ENCODE measurements at regions not wholly inside any gene's neighbourhood (a gene's known extent, or its start where the extent isn't known, plus 50 kb on each side); places are given as distances from the start of the nearest gene placed in this dataset.
A peak's percentile ranks its signal among the peaks of the same experiment; 100 is the strongest.
"Not testable (repeated sequence)": the region's sequence is repeated elsewhere in the genome, so short reads cannot be mapped to it uniquely, and the experiment has no call there.

DNA sequence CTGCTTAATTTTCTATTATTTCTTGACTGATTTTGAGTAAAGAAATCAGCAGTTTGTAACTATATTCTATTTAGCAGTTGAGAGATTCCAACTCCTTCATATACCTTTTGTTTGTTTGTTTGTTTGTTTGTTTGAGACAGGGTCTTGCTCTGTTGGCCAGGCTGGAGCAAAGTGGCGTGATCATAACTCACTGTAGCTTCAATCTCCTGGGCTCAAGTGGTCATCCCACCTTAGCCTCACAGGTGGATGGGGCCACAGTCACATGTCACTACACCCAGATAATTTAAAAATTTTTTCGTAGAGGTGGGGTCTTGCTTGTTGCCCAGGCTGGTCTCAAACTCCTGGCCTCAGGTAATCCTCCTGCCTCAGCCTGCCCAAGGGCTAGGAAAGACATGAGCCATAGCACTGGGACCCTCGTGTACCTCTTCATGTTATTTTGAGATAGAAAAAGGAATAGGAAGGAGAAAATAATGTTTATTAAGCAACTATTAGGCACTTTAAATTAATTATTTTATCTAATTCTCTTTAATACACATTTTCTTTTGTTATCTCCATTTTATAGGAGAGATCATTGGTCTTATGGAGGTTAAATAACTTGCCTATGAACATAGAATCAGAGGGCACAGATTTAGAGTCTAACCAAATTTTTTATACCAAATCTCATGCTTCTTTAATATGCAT is 133.0 kb downstream of the ZNF608 start:
- no peak for TF ChIP-seq CTCF (IDR thresholded peaks at IDR 0.05 in 4 of 5, conservative IDR thresholded peaks at IDR 0.05 in 1 of 5)
- TF ChIP-seq POLR2A (IDR thresholded peaks at IDR 0.05) = no peak
- Histone ChIP-seq H3K27ac (no peak overlapping the region), H3K27me3 (no peaks in the 10 kb centered on the region), H3K36me3 (no peaks in the 10 kb centered on the region), H3K9me3 (no peaks in the 10 kb centered on the region), H3K4me1 (no peaks in the 10 kb centered on the region), H3K4me3 (no peak overlapping the region)
- DNase-seq (no peak), ATAC-seq (no peak)
- in situ Hi-C loops (cut with MboI; ENCODE audit: low sequenced_read_pairs in 4 of 4) = no loop called here
- intact Hi-C loops (cut with DNase I; ENCODE audit: low total_unique reads) = no loop called here

DNA sequence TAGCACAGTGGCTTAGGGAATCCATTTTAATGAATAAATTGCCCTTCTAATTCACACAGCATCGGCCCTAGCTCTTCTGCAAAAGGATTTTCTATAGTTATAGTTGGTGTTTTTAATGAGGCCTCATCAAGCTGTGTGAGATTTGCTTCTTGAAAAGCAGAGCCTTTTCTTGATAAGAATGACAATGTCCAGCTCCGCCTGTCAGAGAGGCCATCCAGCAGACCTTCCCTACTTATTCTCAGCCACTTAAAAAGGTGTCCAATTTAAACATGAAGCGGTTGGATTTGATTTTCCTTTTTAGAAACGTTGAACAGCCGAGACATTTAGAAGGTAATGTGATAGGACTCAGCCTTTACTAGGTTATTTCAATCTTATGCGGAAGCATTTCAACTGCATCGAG is 134.4 kb downstream of the ZNF608 start:
- DNase-seq (no peak), ATAC-seq (no peak)
- H3K27ac ChIP-seq = no peak overlapping the region
- TF ChIP-seq CTCF (IDR thresholded peaks at IDR 0.05 in 4 of 5, conservative IDR thresholded peaks at IDR 0.05 in 1 of 5) (no peak), POLR2A (IDR thresholded peaks at IDR 0.05) (no peak)
- H3K36me3 ChIP-seq = no peaks in the 10 kb centered on the region
- H3K27me3 ChIP-seq = no peaks in the 10 kb centered on the region
- H3K4me1 ChIP-seq = no peaks in the 10 kb centered on the region
- no peaks in the 10 kb centered on the region for H3K9me3 ChIP-seq
- in situ Hi-C loops (cut with MboI; ENCODE audit: low sequenced_read_pairs in 4 of 4) (no loop called here), intact Hi-C loops (cut with DNase I; ENCODE audit: low total_unique reads) (no loop called here)
- no peak overlapping the region for H3K4me3 ChIP-seq

DNA sequence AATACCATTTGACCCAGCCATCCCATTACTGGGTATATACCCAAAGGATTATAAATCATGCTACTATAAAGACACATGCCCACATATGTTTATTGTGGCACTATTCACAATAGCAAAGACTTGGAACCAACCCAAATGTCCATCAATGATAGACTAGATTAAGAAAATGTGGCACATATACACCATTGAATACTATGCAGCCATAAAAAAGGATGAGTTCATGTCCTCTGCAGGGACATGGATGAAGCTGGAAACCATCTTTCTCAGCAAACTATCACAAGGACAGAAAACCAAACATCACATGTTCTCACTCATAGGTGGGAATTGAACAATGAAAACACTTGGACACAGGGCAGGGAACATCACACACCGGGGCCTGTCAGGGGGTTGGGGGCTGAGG is 135.2 kb downstream of the ZNF608 start:
- DNase-seq; H3K9me3 ChIP-seq; in situ Hi-C loops (cut with MboI; ENCODE audit: low sequenced_read_pairs in 4 of 4); H3K27ac ChIP-seq; H3K36me3 ChIP-seq; intact Hi-C loops (cut with DNase I; ENCODE audit: low total_unique reads); ATAC-seq; H3K27me3 ChIP-seq; H3K4me3 ChIP-seq; H3K4me1 ChIP-seq: not testable (repeated sequence)

- H3K27me3 ChIP-seq; H3K36me3 ChIP-seq; ATAC-seq; H3K27ac ChIP-seq; H3K9me3 ChIP-seq; DNase-seq; intact Hi-C loops (cut with DNase I; ENCODE audit: low total_unique reads); H3K4me3 ChIP-seq; in situ Hi-C loops (cut with MboI; ENCODE audit: low sequenced_read_pairs in 4 of 4): not testable (repeated sequence)
- H3K4me1 ChIP-seq = peaks cover 13 to 20% of the 10 kb centered on the region in 2 donors
Observed at GRCh38 chr5:124609685-124610084, 136.8 kb downstream of the ZNF608 start.

DNA sequence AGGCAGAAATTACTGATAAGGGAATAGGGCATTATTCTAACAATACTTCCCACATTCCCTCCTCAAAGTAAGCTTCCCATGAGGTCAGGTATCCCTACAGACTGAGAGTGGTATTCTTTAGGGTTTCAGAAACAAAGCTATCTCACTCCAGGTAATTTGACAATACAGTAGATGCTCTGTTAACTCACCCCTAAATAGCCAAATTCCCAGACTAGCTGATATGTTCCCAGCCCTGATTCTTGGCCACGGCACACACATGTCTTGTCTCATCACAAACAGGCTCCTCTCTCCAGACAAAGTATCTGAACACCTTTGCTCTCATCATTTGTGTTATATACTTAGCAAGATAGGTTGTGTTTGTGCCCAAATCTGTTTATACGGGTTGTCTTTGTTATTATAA is 139.9 kb downstream of the ZNF608 start:
- peaks cover 19 to 26% of the 10 kb centered on the region in 2 donors for H3K4me1 ChIP-seq
- no peaks in the 10 kb centered on the region for H3K36me3 ChIP-seq
- no peaks in the 10 kb centered on the region for H3K27me3 ChIP-seq
- no peak overlapping the region for H3K27ac ChIP-seq
- ATAC-seq (no peak), DNase-seq (no peak)
- H3K4me3 ChIP-seq = no peak overlapping the region
- no peak for TF ChIP-seq CTCF (IDR thresholded peaks at IDR 0.05 in 4 of 5, conservative IDR thresholded peaks at IDR 0.05 in 1 of 5)
- no peak for TF ChIP-seq POLR2A (IDR thresholded peaks at IDR 0.05)
- intact Hi-C loops (cut with DNase I; ENCODE audit: low total_unique reads) (no loop called here), in situ Hi-C loops (cut with MboI; ENCODE audit: low sequenced_read_pairs in 4 of 4) (no loop called here)
- H3K9me3 ChIP-seq = no peaks in the 10 kb centered on the region

DNA sequence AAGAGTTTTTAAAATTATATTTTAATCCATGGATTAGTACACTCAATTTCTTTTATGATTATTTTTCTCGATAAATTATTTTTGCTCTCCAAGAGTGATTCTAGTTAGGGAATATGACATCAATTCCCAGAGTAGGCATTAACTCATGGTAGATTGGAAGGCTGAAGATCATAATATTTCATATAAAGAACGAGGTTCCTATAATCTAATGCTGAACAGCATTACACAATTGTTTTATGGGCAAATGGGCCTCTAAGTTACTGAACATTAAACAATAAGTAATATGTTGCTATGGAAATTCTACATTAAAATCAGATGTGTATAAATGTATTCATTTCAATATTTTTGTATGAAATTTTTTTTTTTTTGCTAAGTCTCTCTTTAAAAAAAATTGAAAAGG is 140.3 kb downstream of the ZNF608 start:
- intact Hi-C loops (cut with DNase I; ENCODE audit: low total_unique reads) (no loop called here), in situ Hi-C loops (cut with MboI; ENCODE audit: low sequenced_read_pairs in 4 of 4) (no loop called here)
- no peaks in the 10 kb centered on the region for H3K36me3 ChIP-seq
- ATAC-seq (no peak), DNase-seq (no peak)
- no peak for TF ChIP-seq POLR2A (IDR thresholded peaks at IDR 0.05)
- TF ChIP-seq CTCF (IDR thresholded peaks at IDR 0.05 in 4 of 5, conservative IDR thresholded peaks at IDR 0.05 in 1 of 5) = no peak
- H3K9me3 ChIP-seq = no peaks in the 10 kb centered on the region
- H3K27me3 ChIP-seq = no peaks in the 10 kb centered on the region
- no peak overlapping the region for H3K4me3 ChIP-seq
- H3K4me1 ChIP-seq = peaks cover 19 to 26% of the 10 kb centered on the region in 2 donors
- peak overlapping the region; percentile 24 to 66 (median 43) for H3K27ac ChIP-seq

All from gastrocnemius medialis (tissue), 4 donors.